ENCODE measurements at regions not wholly inside any gene's neighbourhood (a gene's known extent, or its start where the extent isn't known, plus 50 kb on each side); places are given as distances from the start of the nearest gene placed in this dataset.

DNA sequence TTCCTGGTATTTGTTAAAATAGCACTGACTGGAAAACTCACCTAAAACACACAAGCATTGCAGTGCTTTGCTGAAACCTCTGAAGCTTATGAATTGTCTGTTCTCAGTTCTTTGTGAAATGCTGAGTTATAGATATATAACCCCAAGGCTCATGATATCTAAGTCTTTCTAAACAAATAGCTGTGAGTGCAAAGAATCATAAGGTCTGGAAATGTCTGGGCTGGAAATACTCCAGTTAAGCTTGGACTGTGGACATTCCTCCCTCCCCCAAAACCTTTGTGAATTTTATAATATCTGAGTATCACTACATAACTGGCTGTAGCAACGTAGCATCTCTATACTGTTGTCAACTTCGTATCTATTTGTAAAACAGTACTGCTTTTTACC, 69.1 kb downstream of the CBLN4 start:
- no peak for TF ChIP-seq CTCF (conservative IDR thresholded peaks at IDR 0.05)
- TF ChIP-seq EZH2 (IDR thresholded peaks at IDR 0.05; ENCODE audit: low read depth) = no peak

Data from PC-9 (cell line).